K562 (cell line): ENCODE measurements at regions not wholly inside any gene's neighbourhood (a gene's known extent, or its start where the extent isn't known, plus 50 kb on each side); places are given as distances from the start of the nearest gene placed in this dataset.

Experiments used
- GABPB2 ChIP-seq: fragments of 250-450 bp; sonication (Bioruptor Pico); conservative IDR thresholded peaks from 2 replicates; pipeline ENCODE4 v1.5.1; 2021; ENCODE audit warnings: mild to moderate bottlenecking
- MTA3 ChIP-seq: fragments of 450-650 bp; formaldehyde crosslinking; IDR thresholded peaks from 2 replicates; pipeline ENCODE4 v1.6.1; 2017; ENCODE audit warnings: mild to moderate bottlenecking, borderline replicate concordance
- PML ChIP-seq: IDR thresholded peaks from 2 replicates; pipeline ENCODE4 v1.6.1; 2012; ENCODE audit warnings: low read length, inconsistent platforms
- TFE3 ChIP-seq: fragments of 450-650 bp; formaldehyde crosslinking; IDR thresholded peaks from 2 replicates; pipeline ENCODE4 v1.4.0; 2020; ENCODE audit warnings: mild to moderate bottlenecking, mixed read lengths
- ZBTB1 ChIP-seq: sonication (generic); formaldehyde crosslinking; IDR thresholded peaks from 2 replicates; pipeline ENCODE4 v1.8.1; 2023; ENCODE audit warnings: missing genetic modification reagents, low read depth, mild to moderate bottlenecking, borderline replicate concordance
- ZNF347 ChIP-seq: fragments of 450-650 bp; formaldehyde crosslinking; IDR thresholded peaks from 2 replicates; pipeline ENCODE4 v1.4.0; 2020; ENCODE audit warnings: low read depth, mild to moderate bottlenecking, moderate library complexity
- ZNF609 ChIP-seq: sonication (generic); formaldehyde crosslinking; IDR thresholded peaks from 2 replicates; pipeline ENCODE4 v1.8.1; 2023; ENCODE audit warnings: missing genetic modification reagents, mild to moderate bottlenecking, borderline replicate concordance
- ZNF740 ChIP-seq, 3 experiments: fragments of 200-800 bp in 1 of 3; sonication (Bioruptor generic) in 1 of 3; sonication (generic) in 1 of 3; formaldehyde crosslinking in 1 of 3; IDR thresholded peaks; 2 replicates each; pipeline versions ENCODE4 v1.6.1 to v1.8.0; 2016 to 2022; ENCODE audit warnings: mild to moderate bottlenecking in 2 of 3, missing compliant biosample characterization in 2 of 3, missing genetic modification characterization in 2 of 3, missing genetic modification reagents in 1 of 3

GRCh38 chr10:42934351-42934811, 142.5 kb upstream of the RET start (continued):
- no peak for TF ChIP-seq PML
- no peak for TF ChIP-seq MTA3
- TF ChIP-seq GABPB2 (CRISPR knock-in tag): no peak
- TF ChIP-seq TFE3 (CRISPR knock-in tag): no peak
- no peak for TF ChIP-seq ZNF609 (CRISPR knock-in tag)
- no peak for TF ChIP-seq ZNF740 (CRISPR knock-in tag; IDR thresholded peaks at IDR 0.05)
- no peak for TF ChIP-seq ZNF740 (tag; IDR thresholded peaks at IDR 0.05)
- TF ChIP-seq ZBTB1: no peak
- no peak for TF ChIP-seq ZNF347 (CRISPR knock-in tag)
- TF ChIP-seq, all 486 proteins: peak for 0
